Neutrophil (primary cell): ENCODE measurements at regions not wholly inside any gene's neighbourhood (a gene's known extent, or its start where the extent isn't known, plus 50 kb on each side); places are given as distances from the start of the nearest gene placed in this dataset.

Experiments
- H3K27ac ChIP-seq: fragments of 200-600 bp; sonication (generic); 2 replicates; pipeline ENCODE4 v1.5.1; 2016; ENCODE audit warnings: mild to moderate bottlenecking, moderate library complexity
- H3K27me3 ChIP-seq: fragments of 200-600 bp; sonication (generic); 2 replicates; pipeline ENCODE4 v1.6.0; 2016; ENCODE audit warnings: mild to moderate bottlenecking
- H3K36me3 ChIP-seq: fragments of 200-600 bp; sonication (generic); 2 replicates; pipeline ENCODE4 v1.5.1; 2017
- H3K4me1 ChIP-seq, 2 experiments: fragments of 200-600 bp in 1 of 2; sonication (generic) in 1 of 2; 1 replicate in 1 of 2; 2 replicates in 1 of 2; pipeline versions ENCODE4 v1.5.1 to v1.6.1; 2013 to 2016; ENCODE audit warnings: low read depth in 1 of 2, low read length in 1 of 2, mild to moderate bottlenecking in 1 of 2, moderate library complexity in 1 of 2; ENCODE audit not compliant: control insufficient read depth in 1 of 2, insufficient read depth in 1 of 2
- H3K4me3 ChIP-seq, 2 experiments: fragments of 200-600 bp in 1 of 2; sonication (generic) in 1 of 2; 1 replicate in 1 of 2; 2 replicates in 1 of 2; pipeline ENCODE4 v1.5.1; 2013 to 2016; ENCODE audit warnings: low read depth in 1 of 2, low read length in 1 of 2, mild to moderate bottlenecking in 1 of 2, moderate library complexity in 1 of 2
- H3K9me3 ChIP-seq: fragments of 200-600 bp; sonication (generic); 2 replicates; pipeline ENCODE4 v1.5.1; 2016
- CTCF ChIP-seq: fragments of 200-600 bp; sonication (generic); IDR thresholded peaks from 2 replicates; pipeline ENCODE4 v1.5.1; 2016; ENCODE audit warnings: antibody characterized with exemption

DNA sequence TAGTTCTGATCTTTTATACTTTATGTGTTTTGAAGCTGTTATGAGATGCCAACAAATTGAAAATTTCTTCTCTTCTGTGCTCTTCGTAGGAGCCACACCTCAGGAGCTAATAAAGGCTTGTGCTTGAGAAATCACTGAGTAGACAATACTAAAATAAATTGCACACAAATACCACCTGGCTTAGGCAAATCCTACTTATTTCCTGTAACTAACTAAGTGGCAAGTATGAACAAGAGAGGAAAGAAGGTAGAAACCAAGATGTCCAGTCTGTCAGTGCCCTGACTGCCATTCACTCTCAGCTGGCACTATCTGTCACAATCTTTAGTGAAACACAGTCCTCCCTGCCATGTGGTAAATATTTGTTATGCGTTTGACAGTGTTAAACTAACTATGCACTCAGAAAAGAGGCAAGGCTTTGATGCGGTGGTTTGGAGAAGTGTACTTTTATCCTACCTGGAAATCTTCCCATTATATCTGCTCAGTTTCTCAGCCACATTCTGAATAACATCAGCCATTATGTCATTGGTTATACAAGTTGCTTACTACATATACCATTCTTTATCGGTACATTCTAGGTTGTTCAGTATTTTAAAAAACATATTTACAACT, 293.4 kb upstream of the VWC2 start:
- H3K27me3 ChIP-seq = no peaks in the 10 kb centered on the region
- no peaks in the 10 kb centered on the region for H3K36me3 ChIP-seq
- TF ChIP-seq CTCF = no peak

GRCh38 chr7:49481075-49481474, 292.4 kb upstream of the VWC2 start:
- H3K4me1 ChIP-seq = no peaks in the 10 kb centered on the region
- no peak for TF ChIP-seq CTCF
- no peaks in the 10 kb centered on the region for H3K27me3 ChIP-seq
- no peak overlapping the region for H3K27ac ChIP-seq
- no peaks in the 10 kb centered on the region for H3K9me3 ChIP-seq
- no peaks in the 10 kb centered on the region for H3K36me3 ChIP-seq
- H3K4me3 ChIP-seq = no peak overlapping the region

More for the DNA sequence above, 293.4 kb upstream of the VWC2 start:
- no peaks in the 10 kb centered on the region for H3K9me3 ChIP-seq
- no peak overlapping the region for H3K27ac ChIP-seq
- H3K4me1 ChIP-seq = no peaks in the 10 kb centered on the region
- no peak overlapping the region for H3K4me3 ChIP-seq

DNA sequence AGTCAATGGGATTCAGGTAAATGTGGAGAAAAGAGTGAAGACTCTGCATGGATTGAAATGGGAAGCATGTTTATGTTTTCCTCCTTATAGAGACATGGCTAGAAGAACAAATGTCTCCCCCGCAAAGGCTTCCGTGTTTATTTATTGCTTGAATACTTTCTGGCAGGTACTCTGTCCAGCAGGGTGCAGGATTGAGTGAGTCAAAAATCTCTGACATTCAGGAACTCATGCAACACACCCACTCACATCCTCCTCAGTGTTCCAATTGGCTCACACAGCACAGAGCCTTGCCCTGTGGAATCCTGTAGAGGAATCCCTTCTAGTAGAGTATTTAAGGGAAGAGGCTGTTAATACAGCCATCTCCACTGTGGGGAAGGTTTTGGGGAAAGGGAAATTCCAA, 290.3 kb upstream of the VWC2 start:
- TF ChIP-seq CTCF = no peak
- Histone ChIP-seq H3K4me3 (no peak overlapping the region), H3K9me3 (no peaks in the 10 kb centered on the region), H3K27ac (no peak overlapping the region), H3K27me3 (no peaks in the 10 kb centered on the region), H3K4me1 (no peaks in the 10 kb centered on the region), H3K36me3 (no peaks in the 10 kb centered on the region)

GRCh38 chr7:49486974-49487829, 286.2 kb upstream of the VWC2 start:
- no peaks in the 10 kb centered on the region for H3K9me3 ChIP-seq
- no peak for TF ChIP-seq CTCF
- no peaks in the 10 kb centered on the region for H3K27me3 ChIP-seq
- no peak overlapping the region for H3K27ac ChIP-seq
- H3K36me3 ChIP-seq = no peaks in the 10 kb centered on the region
- no peaks in the 10 kb centered on the region for H3K4me1 ChIP-seq
- no peak overlapping the region for H3K4me3 ChIP-seq

DNA sequence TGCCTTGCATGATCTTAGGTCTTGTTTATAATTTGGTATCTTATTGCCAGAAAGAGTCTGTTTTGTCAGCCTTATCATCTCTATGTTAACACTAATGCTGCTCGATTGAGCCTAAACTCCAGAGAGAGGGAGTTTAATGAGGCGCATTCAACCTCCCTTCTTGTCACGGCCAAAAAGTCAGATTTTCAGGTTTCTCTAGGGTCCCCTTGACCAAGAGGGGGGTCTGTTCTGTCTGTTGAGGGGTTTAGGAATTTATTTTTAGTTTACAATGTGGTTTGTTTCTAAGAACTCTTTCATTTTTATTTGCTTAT, 285.7 kb upstream of the VWC2 start:
- H3K9me3 ChIP-seq = no peaks in the 10 kb centered on the region
- H3K4me1 ChIP-seq = no peaks in the 10 kb centered on the region
- H3K27ac ChIP-seq = no peak overlapping the region
- TF ChIP-seq CTCF = no peak
- H3K4me3 ChIP-seq = no peak overlapping the region
- H3K27me3 ChIP-seq = no peaks in the 10 kb centered on the region
- H3K36me3 ChIP-seq = no peaks in the 10 kb centered on the region
